NOMO-1 treated with DMSO at 0.1 percent for 48 hours (cell line): ENCODE measurements at regions not wholly inside any gene's neighbourhood (a gene's known extent, or its start where the extent isn't known, plus 50 kb on each side); places are given as distances from the start of the nearest gene placed in this dataset.

ENCODE experiments used
- DNase-seq: peaks from one replicate; lab custom pipeline; 2025; ENCODE audit not compliant: unreplicated experiment; lab: John Stamatoyannopoulos, UW

DNA sequence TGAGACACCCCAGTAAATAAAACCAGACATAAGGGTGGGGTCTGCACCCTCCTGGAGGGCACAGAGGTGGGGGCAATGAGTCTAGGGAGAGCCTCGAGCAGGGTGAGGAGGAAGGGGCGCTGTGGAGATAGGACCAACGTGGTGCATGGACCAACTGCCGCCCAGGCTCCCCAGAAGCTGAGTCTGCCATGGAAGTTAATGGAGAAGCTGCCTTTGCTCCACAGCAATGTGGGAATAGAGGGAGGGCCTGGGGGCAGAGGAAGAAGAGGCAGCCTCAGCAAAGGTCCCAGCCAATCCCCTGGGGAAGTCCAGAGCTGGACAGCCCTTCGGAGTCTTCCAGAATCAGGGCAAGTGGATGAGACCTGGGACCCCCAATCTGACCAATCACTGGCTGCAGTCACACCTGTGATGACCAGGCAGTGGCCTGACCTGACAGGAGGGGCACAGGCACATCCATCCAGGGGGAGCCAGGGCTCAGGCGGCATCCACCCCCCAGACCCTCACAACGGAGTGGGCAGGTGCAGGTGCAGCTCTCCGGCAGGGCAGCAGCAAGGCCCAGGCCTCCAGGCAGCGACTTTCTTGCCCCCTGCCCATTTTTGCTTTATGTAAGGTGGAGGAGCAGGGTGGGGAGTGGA, 242.2 kb upstream of the PPP2R2D start:
- no peak for DNase-seq

DNA sequence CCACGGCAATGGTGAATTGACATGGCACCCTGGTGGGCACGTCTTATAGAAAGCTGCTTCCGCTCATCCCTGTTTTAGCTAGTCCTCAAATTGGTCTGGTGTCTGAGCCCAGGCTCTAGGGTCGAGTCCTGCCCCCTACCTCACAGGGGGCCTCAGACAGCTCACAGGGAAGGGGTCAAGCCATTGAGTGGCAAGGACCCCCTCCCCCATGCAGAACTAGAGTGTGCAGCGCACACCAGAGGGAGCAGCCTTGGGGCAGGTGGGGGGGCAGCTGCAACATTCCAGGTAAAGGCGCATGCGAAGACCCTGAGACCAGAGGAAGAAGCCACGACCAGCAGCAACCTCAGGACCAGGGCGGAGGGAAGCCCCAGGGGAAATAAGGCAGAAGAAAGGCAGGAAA, 240.4 kb upstream of the PPP2R2D start:
- no peak for DNase-seq

DNA sequence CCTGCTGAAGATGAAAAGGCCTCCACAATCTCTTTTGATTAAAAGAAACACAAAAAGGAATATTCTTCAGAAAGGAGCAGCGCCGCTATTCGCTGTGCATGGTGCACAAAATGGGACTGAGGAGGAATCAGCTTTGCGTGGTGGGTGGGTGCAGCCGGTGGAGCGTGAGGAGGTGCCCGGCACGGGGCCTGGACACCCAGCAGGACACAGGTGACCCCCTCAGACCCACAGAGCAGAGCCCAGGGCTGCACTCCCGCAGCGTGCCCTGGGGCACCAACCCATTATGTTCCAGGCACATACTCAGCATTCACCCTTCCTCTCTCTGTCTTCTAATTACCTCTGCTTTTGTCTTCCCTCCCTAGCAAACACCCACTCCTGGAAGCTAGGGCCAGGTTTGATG, 238.0 kb upstream of the PPP2R2D start:
- no peak for DNase-seq

DNA sequence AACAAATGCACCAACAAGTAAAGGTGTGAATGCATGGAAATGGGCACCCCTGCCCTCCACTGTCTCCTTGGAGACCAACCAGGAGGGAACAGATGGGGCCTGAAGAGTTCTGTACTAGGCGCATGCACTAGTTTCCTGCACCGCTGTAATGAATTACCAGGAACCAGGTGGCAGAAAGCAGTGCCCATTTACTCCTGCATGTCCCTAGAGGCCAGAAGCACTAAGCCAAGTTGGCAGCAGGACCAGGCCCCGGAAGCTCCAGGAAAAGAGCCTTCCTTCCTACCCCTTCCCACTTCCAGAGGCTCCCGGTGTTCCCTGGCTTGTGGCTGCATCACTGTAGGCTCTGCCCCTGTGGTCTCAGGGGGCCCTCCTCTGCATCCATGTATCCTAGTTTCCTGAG, 237.5 kb upstream of the PPP2R2D start:
- DNase-seq: no peak

DNA sequence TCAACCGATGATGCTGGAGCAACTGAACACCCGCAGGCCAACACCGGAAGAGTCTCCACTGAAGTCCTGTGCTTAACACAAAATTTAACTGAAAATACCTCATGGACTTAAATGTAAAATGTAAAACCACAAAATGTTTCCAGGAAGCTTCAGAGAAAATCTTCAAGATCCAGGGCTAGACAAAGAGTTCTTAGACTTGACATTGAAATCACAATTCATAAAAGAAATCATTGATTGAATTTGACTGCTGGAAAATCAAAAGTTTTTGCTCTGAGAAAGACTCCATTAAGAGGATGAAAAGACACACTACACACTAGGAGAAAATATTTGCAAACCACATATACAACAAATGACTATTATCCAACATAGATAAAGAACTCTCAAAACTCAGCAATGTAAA, 234.7 kb upstream of the PPP2R2D start:
- DNase-seq: no peak

DNA sequence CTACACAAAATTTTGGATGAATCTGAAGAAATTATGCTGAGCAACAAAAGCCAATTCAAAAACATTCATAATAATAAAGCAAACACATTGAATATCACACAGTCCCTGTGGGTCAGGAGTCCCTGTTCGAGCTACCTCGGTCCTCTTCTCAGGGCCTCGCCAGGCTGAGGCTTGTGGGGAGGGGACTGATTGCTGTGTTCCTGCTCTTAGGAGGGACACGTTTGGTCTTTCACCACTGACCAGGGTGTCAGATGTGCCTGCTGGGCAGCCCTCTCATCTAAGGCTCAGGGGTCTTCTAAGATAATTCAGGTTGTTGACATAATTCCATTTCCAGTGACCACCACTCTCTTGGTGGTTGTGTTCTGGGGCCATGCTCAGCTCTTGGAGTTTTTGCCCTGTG, 233.8 kb upstream of the PPP2R2D start:
- no peak for DNase-seq

DNA sequence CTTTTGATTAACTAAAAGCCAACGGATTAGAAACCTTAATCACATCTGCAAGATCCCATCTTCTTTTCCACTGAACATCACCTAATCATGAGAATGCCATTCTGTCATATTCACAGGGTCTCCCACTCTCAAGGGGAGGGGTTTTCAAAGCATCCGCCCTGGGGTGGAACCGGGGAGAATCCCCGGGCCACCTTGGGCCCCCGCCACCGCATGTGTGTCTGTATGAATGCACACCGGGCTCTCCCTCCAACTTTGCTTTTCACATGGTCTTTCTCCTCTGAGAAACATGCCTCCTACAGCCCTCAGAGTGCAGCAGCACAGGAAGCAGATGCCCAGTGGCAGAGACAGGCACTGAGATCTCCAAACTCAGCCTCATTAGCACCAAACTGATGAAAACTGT, 233.2 kb upstream of the PPP2R2D start:
- DNase-seq: no peak

DNA sequence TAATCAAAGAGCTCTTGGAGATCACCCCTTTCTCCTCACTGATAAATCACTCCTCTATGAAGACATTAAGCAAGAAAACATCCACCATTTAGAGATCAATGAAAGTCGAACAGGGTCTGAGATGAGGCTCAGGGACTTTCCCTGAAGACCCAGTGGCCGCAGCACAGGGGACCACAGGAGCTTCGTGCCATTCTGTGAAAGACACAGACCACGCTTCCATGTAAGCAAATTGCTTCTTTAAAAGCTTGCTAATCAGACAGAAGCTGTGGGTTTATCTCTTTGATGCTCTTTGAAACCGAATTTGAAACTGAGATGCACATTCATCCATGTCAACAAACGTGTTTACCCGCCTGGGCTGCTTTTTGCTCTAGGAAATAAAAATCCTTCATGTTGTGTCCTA, 231.9 kb upstream of the PPP2R2D start:
- DNase-seq: no peak

DNA sequence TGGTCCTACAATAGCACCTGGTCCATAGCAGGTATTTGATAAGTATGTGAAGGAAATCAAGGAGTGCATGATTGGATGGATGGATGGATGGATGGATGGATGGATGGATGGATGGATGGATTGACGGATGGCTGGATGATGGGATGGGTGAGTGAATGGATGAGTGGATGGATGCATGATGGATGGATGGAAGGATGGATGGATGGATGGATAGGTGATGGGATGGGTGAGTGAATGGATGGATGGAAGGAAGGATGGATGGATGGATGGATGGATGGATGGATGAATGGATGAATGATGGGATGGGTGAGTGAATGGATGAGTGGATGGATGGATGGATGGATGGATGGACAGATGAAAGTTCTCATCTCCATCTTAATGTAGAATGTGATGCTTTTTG, 231.0 kb upstream of the PPP2R2D start:
- no peak for DNase-seq

DNA sequence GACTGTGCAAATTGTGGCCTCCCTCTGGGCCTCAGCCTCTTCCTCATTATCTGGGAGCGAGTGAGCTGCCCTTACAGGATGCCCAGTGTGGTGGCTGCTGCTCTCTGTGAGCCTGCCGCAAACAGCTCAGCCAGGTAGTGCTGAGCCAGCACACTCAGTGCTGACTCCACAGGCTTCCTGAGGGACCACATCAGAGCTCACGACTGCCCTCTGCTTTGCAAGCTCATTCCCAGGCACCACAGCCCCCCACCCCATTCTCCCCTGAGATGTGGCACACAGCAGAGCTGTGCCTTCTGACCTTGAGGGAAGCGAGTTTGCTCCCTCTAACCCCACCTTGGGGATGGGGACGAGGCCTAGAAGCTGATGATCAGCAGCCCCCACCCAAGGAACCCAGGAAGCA, 230.5 kb upstream of the PPP2R2D start:
- DNase-seq: no peak

DNA sequence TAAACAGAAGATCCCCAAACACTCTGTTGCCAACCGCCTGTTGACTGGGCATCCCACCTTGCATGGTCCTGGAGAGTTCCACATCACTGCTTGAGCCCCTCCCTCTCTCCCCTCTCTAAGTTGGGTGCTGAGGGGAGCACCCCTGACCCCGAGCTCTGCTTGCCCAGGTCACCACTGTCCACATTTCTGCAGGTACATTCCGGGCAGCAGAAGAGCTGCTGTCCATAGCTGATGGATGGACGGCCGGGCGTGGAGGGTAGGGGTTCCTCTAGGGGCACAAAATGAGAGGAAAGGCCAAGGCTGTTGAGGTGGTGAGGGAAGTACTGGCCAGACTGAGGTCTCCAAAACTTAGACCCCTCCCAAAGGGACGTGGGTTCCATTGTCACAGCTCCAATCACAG, 227.4 kb upstream of the PPP2R2D start:
- no peak for DNase-seq

DNA sequence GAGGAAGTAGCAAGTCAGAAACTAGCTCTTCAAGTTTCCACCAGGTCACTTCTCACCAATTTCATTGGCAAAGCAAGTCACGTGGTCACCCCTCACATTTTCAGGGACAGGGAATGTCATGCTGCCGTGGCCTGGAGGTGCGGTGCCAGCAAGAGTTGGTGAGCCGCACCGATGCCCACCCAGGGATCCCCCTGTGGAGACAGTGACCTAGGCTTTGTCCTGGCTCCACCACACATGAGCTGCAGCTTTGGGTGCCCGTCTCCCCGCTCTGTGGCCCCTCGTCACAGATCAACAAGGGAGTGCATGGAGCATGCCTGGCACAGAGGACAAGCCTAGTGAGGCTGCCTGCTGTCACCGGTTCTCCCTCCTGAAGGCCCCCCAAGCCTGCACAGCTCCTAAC, 226.7 kb upstream of the PPP2R2D start:
- no peak for DNase-seq

DNA sequence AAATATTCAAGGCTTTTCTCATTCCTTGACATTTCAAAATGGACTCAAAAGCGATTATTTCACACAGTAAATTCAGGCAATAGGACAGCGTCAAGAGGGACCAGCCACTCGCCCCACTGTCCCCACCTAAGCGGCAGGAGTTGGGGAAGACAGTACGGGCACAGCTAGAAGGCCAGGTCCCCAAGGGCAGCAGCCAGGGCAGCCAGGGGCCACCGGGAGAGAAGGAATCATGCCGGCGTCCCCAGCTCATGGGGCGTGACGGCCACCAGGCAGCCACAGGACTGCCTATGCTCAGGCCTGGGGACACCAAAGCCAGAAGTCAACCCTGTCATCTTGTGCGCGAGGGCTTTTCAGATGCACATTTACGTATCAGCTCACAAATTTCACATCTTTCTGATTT, 225.7 kb upstream of the PPP2R2D start:
- no peak for DNase-seq

DNA sequence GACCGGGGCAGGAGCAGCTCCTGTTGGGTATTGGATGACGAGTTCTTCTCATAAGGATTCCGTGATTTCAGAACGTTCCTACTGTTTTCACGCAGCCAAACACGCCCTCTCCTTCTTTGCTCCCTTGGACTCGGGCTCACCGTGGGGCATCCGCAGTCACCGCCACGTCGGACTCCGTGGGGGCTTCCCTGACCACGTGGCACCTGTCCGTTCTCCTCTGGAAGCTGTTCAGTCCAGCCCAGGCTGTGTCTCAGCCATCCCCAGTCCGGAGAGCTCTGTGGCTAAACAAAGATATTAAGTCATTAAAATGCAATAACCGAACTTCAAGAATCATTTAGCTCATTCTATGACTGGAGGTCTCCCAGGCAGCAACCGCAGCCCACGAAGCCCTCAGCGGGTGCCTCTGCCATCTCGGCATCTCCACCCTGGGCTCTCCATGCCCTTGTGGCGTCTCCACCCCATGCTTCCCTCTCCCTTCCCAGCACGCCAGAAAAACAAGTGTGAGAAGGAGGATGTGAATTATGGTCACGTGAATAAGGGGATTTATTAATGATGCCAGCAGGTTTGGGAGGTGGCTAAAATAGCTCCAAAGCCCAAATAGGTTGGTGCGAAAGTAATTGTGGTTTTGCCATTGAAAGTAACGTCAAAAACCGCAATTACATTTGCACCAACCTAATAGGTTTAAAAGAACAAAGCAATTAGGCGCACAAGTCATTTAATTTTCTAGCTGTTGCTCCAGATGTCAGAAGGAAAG, 224.6 kb upstream of the PPP2R2D start:
- DNase-seq: no peak

DNA sequence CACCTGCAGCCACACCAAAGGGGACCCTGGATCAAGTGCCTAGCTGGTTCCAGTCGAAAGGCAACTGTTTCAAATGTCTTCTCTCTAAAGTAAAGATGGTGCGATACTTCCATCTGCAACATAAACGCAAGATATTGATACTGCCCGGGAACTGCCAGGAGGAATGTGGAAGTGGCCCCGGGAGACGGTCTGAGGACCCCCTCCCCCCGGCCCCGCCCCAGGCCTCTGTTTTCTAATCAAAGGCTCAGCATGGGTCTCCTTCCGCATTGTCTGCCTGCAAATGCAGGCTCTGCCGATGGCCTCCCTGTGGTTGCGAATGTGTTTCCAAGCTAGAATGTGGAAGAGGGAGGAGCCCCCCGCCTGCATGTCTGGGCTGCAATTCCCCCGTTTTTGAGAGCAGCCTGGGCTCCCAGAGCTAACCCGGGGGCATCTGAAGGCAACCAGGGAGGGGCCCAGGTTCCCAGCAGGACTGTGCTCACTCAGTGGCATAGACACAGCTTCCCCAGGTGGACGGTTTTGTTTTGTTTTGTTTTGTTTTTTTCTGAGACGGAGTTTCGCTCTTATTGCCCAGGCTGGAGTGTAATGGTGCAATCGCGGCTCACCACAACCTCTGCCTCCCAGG, 223.9 kb upstream of the PPP2R2D start:
- DNase-seq: no peak

DNA sequence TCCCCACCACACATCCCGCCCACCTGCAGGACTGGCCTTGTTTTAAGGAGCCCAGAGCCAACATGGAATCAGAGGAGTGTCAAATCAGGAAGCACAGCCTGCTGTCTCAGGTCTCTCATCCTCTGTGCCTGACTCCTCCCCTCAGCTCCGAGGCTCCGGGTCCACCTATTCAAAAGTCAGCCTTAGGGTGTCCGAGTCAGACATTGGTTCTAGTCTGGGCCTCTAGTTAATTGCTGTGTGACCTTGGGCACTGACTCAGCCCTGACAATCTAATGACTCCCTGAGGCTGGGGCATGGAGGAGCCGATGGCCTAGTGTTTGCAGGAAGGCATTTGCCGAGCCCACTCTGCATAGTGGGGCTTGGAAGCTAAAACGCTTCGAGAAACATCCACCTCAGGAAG, 223.1 kb upstream of the PPP2R2D start:
- DNase-seq: no peak

DNA sequence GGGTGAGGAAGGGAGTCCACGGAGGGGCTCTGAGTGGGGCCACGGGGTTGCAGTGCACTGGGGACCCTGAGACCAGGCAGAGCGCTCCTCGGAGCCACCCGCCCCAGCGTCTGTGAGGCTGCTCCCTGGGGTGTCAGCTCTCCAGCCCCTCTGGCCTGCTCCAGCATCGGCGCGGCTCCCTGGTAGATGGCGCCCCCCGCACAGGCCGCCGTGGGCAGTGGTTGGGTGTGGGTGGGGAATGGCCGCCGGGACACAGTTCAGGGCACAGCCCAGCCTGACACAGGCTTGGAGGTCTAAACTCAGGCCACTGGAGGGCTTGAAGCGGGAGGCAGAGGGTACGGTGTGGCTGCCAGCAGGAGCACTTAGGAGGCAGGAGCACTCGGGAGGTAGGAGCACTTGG, 222.6 kb upstream of the PPP2R2D start:
- DNase-seq: no peak

DNA sequence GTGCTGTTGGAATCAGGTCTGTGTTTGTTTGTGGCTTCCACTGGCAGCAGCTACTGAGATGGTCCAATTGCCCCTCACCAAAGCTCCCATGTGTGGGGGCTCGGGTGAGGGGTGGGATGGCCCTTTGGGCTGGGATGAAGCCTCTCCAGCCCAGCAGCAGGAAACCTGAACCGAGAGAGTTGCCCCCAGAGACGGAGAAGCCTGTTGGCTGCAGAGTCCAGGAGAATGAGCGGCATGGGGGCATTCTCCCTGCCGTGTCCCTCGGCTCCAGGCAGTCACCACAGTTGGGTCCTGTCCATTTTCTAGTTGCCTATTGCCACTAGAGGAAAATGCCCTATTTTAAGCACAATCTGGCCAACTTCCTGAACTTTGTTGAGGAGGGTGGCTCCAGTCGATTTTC, 222.2 kb upstream of the PPP2R2D start:
- DNase-seq: no peak

DNA sequence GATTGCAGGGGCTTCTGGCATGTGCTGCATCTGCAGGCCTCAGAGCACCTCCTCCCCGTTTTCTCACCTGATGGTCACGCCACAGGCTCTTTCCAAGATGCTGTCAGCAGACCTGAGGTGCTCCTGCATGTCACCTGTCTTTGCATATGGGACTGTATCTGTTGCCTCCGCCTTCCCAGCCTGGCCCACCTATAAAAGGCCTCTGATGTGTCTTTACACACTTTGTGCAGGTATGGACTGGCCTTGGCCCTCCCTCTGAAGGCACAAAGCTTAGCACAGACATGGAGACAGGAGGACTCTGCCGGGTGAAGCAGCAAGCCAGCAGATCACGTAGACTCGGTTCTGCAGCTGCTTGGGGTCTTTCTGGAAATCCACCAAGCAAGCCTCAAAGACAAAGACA, 220.9 kb upstream of the PPP2R2D start:
- no peak for DNase-seq

DNA sequence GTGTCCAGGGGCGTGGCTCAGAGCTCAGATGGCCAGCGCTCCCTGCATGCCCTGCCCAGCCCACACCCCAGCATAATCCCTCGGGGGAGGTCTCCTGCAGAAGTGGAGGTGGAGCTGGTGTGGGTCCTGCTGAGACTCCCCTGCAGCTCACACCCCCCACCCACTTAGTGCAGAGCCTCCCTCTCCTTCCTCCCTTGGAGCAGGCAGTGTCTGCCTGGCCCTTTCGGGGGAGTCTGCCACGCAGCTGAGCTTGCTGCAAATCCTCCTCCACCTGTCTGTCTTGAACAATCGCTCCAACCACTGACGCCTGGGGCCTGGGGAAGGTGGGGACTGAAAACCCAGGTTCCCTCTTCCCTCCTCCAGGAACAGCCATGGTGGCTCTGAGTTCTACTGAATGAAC, 219.7 kb upstream of the PPP2R2D start:
- no peak for DNase-seq

DNA sequence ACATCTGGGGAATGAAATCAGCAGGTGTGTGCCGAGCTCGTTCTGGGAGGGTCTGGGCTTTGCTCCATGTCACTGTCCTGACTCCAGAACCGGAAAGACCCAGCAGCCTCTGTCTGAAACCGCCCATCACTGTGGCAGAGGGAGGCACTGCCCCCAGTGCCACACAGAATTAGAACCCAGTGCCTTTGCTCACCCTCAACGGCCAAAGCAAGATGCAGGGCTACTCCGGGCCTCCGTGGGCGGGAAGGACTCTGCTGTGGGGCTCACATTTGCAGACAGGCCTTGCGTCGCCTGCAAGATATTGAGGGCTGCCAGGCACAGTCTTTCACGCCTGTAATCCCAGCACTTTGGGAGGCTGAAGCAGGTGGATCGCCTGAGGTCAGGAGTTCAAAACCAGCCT, 219.2 kb upstream of the PPP2R2D start:
- no peak for DNase-seq

DNA sequence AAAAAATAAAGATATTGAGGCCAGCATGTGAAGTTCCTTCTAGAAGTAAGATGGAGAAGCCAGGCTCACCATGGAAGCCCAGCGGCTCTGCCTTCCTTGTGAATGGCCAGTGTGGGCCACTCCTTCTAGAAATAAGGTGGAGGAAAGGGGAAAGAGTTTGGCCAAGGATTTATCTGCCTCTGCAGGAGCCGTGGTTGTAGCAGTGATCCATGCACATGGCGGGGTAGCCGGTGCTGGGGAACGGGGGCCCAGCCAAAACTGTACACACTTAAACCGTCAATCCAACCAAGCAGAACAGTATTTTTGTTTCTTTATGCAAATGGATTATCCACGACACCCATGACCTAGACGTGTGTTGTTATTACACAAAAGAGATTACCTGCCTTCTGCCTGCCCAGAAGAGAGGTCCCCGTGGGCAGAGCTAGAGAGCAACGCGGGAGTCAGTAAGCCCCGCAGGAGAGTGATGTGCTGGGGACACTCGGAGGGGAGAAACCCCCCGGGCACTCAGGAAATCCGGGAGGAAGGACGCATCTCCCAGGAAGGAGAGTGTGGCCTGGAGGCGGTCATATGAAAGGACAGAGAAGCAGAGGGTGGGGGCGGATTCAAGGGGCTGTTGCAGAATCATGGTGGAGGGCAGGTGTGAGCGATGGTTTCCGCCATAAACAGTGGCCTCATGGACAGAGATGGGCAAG, 218.4 kb upstream of the PPP2R2D start:
- no peak for DNase-seq
